ENCODE measurements at regions not wholly inside any gene's neighbourhood (a gene's known extent, or its start where the extent isn't known, plus 50 kb on each side); places are given as distances from the start of the nearest gene placed in this dataset.

DNA sequence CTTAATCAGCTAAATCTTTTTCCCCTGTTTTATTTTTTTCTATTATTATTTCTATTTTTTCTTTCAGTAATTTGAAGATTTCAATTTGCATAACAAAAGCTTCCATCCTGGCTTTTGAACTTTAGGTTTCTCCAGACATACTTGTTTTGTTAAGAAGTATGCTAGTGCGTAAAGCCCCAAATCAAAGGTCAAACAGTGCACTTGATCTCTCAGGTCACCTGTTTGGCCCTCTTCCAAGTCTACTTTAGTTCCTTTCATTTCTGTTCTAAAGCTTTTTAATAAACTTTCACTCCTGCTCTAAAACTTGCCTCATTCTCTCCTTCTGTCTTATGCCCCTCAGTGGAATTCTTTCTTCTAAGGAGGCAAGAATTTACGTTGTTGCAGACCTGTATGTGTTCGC, 54.6 kb upstream of the ATXN7L3B start:
- no peak for DNase-seq (ENCODE audit: low read depth)

All from EH (cell line).